ENCODE measurements at regions not wholly inside any gene's neighbourhood (a gene's known extent, or its start where the extent isn't known, plus 50 kb on each side); places are given as distances from the start of the nearest gene placed in this dataset.

DNA sequence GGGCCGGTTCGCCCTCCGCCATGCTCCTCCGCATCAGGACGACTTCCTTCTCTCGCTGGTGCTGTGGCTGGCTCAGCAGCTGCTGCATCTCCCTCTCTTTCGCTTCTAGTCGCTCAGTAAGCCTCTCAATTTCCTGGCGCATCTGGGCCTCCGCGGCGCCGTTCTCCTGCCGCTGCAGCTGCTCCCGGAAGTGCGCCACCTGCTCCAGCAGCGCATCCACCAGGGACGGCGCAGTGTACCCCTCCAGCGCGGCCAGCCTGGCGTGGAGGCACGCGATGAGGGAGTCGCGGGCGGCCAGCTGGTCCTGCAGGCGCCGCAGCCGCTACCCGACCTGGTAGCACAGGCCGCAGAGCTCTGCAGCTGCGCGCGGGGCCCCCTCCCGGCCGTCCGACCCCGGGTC is 97.4 kb upstream of the MED14 start:
- Histone ChIP-seq H3K36me3 (ENCODE audit: control insufficient read depth in 2 of 2, extremely low read depth in 1 of 2, insufficient read depth in 2 of 2, low read length in 2 of 2) (no peaks in the 10 kb centered on the region), H3K27me3 (ENCODE audit: control insufficient read depth, extremely low read depth, insufficient read depth, low read length) (no peaks in the 10 kb centered on the region), H3K4me1 (ENCODE audit: control insufficient read depth, extremely low read depth, insufficient read depth, low read length) (no peaks in the 10 kb centered on the region), H2AFZ (ENCODE audit: control insufficient read depth, low read length) (no peak overlapping the region), H3K27ac (ENCODE audit: control insufficient read depth, insufficient read depth, low read length) (no peak overlapping the region), H3K79me2 (ENCODE audit: control insufficient read depth, insufficient read depth, low read length) (no peaks in the 10 kb centered on the region), H3K9me3 (ENCODE audit: control insufficient read depth, low read depth, low read length) (no peaks in the 10 kb centered on the region), H3K4me3 (ENCODE audit: control insufficient read depth in 2 of 3, extremely low read depth in 1 of 3, insufficient read depth in 2 of 3, low read depth in 1 of 3, low read length in 3 of 3) (no peak overlapping the region), H4K20me1 (ENCODE audit: control insufficient read depth, extremely low read depth, insufficient read depth, low read length) (no peaks in the 10 kb centered on the region), H3K9ac (ENCODE audit: control insufficient read depth, extremely low read depth, insufficient read depth, low read length) (no peak overlapping the region), H3K4me2 (ENCODE audit: control insufficient read depth, extremely low read depth, insufficient read depth, low read depth, low read length) (no peak overlapping the region), H3K9me1 (ENCODE audit: control insufficient read depth, extremely low read depth, insufficient read depth, low read length) (no peaks in the 10 kb centered on the region)
- FAIRE-seq (no peak), DNase-seq (ENCODE audit: low read depth, low spot score) (no peak)
- TF ChIP-seq, protein P1, sequence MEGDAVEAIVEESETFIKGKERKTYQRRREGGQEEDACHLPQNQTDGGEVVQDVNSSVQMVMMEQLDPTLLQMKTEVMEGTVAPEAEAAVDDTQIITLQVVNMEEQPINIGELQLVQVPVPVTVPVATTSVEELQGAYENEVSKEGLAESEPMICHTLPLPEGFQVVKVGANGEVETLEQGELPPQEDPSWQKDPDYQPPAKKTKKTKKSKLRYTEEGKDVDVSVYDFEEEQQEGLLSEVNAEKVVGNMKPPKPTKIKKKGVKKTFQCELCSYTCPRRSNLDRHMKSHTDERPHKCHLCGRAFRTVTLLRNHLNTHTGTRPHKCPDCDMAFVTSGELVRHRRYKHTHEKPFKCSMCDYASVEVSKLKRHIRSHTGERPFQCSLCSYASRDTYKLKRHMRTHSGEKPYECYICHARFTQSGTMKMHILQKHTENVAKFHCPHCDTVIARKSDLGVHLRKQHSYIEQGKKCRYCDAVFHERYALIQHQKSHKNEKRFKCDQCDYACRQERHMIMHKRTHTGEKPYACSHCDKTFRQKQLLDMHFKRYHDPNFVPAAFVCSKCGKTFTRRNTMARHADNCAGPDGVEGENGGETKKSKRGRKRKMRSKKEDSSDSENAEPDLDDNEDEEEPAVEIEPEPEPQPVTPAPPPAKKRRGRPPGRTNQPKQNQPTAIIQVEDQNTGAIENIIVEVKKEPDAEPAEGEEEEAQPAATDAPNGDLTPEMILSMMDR (optimal IDR thresholded peaks at IDR 0.05 in 1 of 3, IDR thresholded peaks at IDR 0.05 in 1 of 3, conservative IDR thresholded peaks at IDR 0.05 in 1 of 3; ENCODE audit: extremely low read depth in 1 of 3, insufficient read depth in 2 of 3, low read length in 3 of 3) = no peak
- no peak for TF ChIP-seq EZH2 (IDR thresholded peaks at IDR 0.05; ENCODE audit: low read length)
- dilution Hi-C loops (cut with MboI; ENCODE audit: extremely low pct_ligation_motif_present, low sequenced_read_pairs) = no loop called here

DNA sequence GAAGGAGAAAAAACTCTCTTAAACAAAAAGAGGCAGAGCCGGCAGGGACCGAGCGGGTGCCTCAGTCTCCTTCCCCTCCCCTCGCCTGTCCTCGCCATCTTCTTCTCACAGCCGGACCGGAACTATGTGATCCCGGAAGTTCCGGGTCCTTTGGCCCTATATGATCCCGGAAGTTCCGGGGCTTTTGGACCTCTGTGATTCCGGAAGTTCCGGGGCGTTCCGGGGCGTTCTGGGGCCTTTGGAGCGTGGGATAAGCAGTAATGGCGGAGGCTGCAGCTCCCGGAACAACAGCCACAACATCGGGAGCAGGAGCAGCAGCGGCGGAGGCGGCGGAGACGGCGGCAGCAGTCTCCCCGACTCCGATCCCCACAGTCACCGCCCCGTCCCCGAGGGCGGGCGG is 98.9 kb upstream of the MED14 start:
- no peak for FAIRE-seq
- dilution Hi-C loops (cut with MboI; ENCODE audit: extremely low pct_ligation_motif_present, low sequenced_read_pairs) = no loop called here
- H3K79me2 ChIP-seq (ENCODE audit: control insufficient read depth, insufficient read depth, low read length) = no peaks in the 10 kb centered on the region

More for the DNA sequence above, 98.9 kb upstream of the MED14 start:
- H3K36me3 ChIP-seq (ENCODE audit: control insufficient read depth in 2 of 2, extremely low read depth in 1 of 2, insufficient read depth in 2 of 2, low read length in 2 of 2) = no peaks in the 10 kb centered on the region
- no peaks in the 10 kb centered on the region for H4K20me1 ChIP-seq (ENCODE audit: control insufficient read depth, extremely low read depth, insufficient read depth, low read length)
- no peak overlapping the region for H3K4me2 ChIP-seq (ENCODE audit: control insufficient read depth, extremely low read depth, insufficient read depth, low read depth, low read length)
- H3K4me3 ChIP-seq (ENCODE audit: control insufficient read depth in 2 of 3, extremely low read depth in 1 of 3, insufficient read depth in 2 of 3, low read depth in 1 of 3, low read length in 3 of 3) = no peak overlapping the region
- no peaks in the 10 kb centered on the region for H3K9me3 ChIP-seq (ENCODE audit: control insufficient read depth, low read depth, low read length)
- no peak for TF ChIP-seq EZH2 (IDR thresholded peaks at IDR 0.05; ENCODE audit: low read length)
- TF ChIP-seq, protein P1 (optimal IDR thresholded peaks at IDR 0.05 in 1 of 3, IDR thresholded peaks at IDR 0.05 in 1 of 3, conservative IDR thresholded peaks at IDR 0.05 in 1 of 3; ENCODE audit: extremely low read depth in 1 of 3, insufficient read depth in 2 of 3, low read length in 3 of 3) = no peak
- H3K27ac ChIP-seq (ENCODE audit: control insufficient read depth, insufficient read depth, low read length) = no peak overlapping the region
- no peaks in the 10 kb centered on the region for H3K27me3 ChIP-seq (ENCODE audit: control insufficient read depth, extremely low read depth, insufficient read depth, low read length)
- H3K4me1 ChIP-seq (ENCODE audit: control insufficient read depth, extremely low read depth, insufficient read depth, low read length) = no peaks in the 10 kb centered on the region
- no peaks in the 10 kb centered on the region for H3K9me1 ChIP-seq (ENCODE audit: control insufficient read depth, extremely low read depth, insufficient read depth, low read length)
- no peak overlapping the region for H3K9ac ChIP-seq (ENCODE audit: control insufficient read depth, extremely low read depth, insufficient read depth, low read length)
- DNase-seq (ENCODE audit: low read depth, low spot score) = no peak
- H2AFZ ChIP-seq (ENCODE audit: control insufficient read depth, low read length) = no peak overlapping the region

Data from keratinocyte (primary cell).